Tibial artery (tissue), 4 donors: ENCODE measurements at regions not wholly inside any gene's neighbourhood (a gene's known extent, or its start where the extent isn't known, plus 50 kb on each side); places are given as distances from the start of the nearest gene placed in this dataset.

Experiments
- DNase-seq, 2 donors: peaks; one replicate each; pipeline ENCODE4 v3.0.0-alpha.2; 2019
- H3K27ac ChIP-seq, 2 donors: fragments of 200-600 bp; sonication (generic) in 1 of 2; 1 replicate in 1 of 2; 2 replicates in 1 of 2; pipeline ENCODE4 v1.5.1; 2018 to 2019; ENCODE audit warnings: mild to moderate bottlenecking in 1 of 2
- H3K27me3 ChIP-seq, 2 donors: fragments of 200-600 bp; sonication (generic) in 1 of 2; one replicate each; pipeline versions ENCODE4 v1.5.1 to v1.6.0; 2016 to 2019
- H3K36me3 ChIP-seq, 3 donors: fragments of 200-600 bp; sonication (generic) in 2 of 3; one replicate each; pipeline ENCODE4 v1.5.1; 2016 to 2019; ENCODE audit warnings: mild to moderate bottlenecking in 2 of 3
- H3K4me1 ChIP-seq, 4 donors: fragments of 200-600 bp; sonication (generic) in 2 of 4; 1 replicate in 3 of 4; 2 replicates in 1 of 4; pipeline ENCODE4 v1.5.1; 2016 to 2019
- H3K4me3 ChIP-seq, 2 donors: fragments of 200-600 bp; sonication (generic) in 1 of 2; 1 replicate in 1 of 2; 2 replicates in 1 of 2; pipeline ENCODE4 v1.5.1; 2018 to 2019; ENCODE audit warnings: mild to moderate bottlenecking in 2 of 2
- H3K9me3 ChIP-seq, 3 donors: fragments of 200-600 bp; sonication (generic) in 1 of 3; one replicate each; pipeline ENCODE4 v1.5.1; 2016 to 2019
- intact Hi-C: fragments of 100-400 bp; cut with DNase I; formaldehyde crosslinking; loops from one replicate; pipeline ENCODE4 v1.15.0; 2023; ENCODE audit warnings: low total_unique reads
- TF ChIP-seq, protein P1 (sequence below), 2 experiments: fragments of 200-600 bp in 1 of 2; fragments of 450-650 bp in 1 of 2; IDR thresholded peaks; one replicate each; pipeline ENCODE4 v1.5.1; 2017 to 2019; ENCODE audit warnings: antibody characterized with exemption in 2 of 2, mild to moderate bottlenecking in 1 of 2, moderate library complexity in 1 of 2

DNA sequence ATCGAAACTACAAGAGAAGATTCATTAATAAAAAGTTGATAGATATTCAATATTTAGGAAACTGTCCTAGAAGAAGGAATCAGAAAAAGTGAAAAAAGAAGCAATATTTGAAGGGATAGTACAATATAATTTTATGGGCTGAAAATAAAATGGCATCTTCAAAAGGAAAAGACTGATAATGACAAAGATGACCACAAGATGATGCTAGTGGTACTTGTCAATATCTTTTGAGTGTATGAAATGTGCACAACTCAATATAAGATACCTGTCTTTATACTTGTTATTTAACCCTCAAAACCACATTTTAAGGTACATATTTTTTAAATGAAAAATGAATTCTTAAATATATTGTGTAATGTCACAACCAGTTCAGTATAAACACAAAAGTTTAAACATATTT lies 1059.6 kb upstream of the RAG2 start:
- Histone ChIP-seq H3K9me3 (no peaks in the 10 kb centered on the region), H3K4me1 (no peaks in the 10 kb centered on the region), H3K27ac (no peak overlapping the region), H3K36me3 (no peaks in the 10 kb centered on the region), H3K27me3 (no peaks in the 10 kb centered on the region), H3K4me3 (no peak overlapping the region)
- DNase-seq = no peak
- TF ChIP-seq, protein P1, sequence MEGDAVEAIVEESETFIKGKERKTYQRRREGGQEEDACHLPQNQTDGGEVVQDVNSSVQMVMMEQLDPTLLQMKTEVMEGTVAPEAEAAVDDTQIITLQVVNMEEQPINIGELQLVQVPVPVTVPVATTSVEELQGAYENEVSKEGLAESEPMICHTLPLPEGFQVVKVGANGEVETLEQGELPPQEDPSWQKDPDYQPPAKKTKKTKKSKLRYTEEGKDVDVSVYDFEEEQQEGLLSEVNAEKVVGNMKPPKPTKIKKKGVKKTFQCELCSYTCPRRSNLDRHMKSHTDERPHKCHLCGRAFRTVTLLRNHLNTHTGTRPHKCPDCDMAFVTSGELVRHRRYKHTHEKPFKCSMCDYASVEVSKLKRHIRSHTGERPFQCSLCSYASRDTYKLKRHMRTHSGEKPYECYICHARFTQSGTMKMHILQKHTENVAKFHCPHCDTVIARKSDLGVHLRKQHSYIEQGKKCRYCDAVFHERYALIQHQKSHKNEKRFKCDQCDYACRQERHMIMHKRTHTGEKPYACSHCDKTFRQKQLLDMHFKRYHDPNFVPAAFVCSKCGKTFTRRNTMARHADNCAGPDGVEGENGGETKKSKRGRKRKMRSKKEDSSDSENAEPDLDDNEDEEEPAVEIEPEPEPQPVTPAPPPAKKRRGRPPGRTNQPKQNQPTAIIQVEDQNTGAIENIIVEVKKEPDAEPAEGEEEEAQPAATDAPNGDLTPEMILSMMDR (IDR thresholded peaks at IDR 0.05) = peak in 1 of 2 experiments; percentile 15
- intact Hi-C loops = no loop called here

DNA sequence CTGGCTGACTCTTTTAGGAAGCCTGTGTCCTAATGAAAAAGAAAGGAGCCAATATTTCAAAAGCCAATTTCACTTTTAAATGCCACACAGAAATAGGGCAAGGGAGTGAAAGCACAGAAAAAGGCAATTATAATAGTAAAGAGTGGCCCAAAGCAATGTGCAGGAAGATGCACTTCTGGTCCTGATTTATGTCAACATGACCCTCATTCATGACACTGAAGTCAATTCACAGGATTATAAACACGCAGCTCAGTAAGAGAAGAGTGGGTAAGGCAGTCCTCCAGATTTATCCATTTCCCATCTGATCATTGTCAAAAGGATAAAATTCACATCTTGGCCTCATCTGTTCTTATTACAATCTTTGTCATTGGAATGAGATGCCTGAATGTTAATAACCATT lies 1049.7 kb upstream of the RAG2 start:
- Histone ChIP-seq H3K36me3 (no peaks in the 10 kb centered on the region), H3K4me1 (no peaks in the 10 kb centered on the region), H3K27me3 (no peaks in the 10 kb centered on the region), H3K4me3 (no peak overlapping the region), H3K27ac (no peak overlapping the region), H3K9me3 (no peaks in the 10 kb centered on the region)
- intact Hi-C loops = no loop called here
- TF ChIP-seq, protein P1 (IDR thresholded peaks at IDR 0.05) = no peak
- DNase-seq = no peak

DNA sequence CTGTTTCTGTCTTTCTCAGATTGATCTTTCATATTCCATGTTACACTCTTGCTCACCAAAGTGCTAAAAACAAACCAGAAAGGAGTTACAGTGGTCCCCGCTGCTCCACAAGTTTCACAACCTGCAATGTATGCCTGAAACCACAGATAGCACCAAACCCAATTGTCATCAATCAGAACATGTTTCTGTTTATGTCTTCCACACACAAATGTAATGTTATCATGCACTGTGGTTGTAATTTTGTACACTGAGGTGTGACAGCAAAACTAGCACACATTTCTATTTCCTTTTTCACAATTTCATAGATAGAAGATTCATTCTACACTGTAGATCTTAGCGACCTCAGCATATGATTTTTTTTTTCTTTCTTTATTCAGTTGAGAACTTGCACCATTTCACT lies 1045.9 kb upstream of the RAG2 start:
- Histone ChIP-seq H3K27me3 (no peaks in the 10 kb centered on the region), H3K9me3 (no peaks in the 10 kb centered on the region), H3K4me3 (no peak overlapping the region), H3K36me3 (no peaks in the 10 kb centered on the region), H3K27ac (no peak overlapping the region), H3K4me1 (no peaks in the 10 kb centered on the region)
- no peak for DNase-seq
- TF ChIP-seq, protein P1 (IDR thresholded peaks at IDR 0.05) = no peak
- intact Hi-C loops = no loop called here

DNA sequence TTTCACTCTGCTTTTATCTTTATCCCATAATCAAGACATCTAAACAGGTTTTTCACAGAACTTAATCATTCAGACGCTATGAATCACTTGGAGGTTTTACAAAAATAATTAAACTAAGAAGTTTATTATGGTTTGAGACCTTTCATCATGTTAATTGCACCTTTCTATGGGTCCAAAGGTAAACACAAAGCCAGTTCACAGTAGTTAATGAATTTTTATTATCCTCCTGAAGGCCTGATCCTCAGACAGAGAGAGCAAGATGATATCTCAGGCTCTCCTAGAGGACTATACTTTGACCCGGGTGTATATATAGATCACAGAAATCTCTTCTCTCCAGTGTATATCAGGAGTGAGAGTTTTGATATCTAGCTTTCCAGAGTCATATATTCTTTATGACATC lies 1044.3 kb upstream of the RAG2 start:
- intact Hi-C loops = no loop called here
- TF ChIP-seq, protein P1 (IDR thresholded peaks at IDR 0.05) = no peak
- no peak overlapping the region for H3K27ac ChIP-seq

DNA sequence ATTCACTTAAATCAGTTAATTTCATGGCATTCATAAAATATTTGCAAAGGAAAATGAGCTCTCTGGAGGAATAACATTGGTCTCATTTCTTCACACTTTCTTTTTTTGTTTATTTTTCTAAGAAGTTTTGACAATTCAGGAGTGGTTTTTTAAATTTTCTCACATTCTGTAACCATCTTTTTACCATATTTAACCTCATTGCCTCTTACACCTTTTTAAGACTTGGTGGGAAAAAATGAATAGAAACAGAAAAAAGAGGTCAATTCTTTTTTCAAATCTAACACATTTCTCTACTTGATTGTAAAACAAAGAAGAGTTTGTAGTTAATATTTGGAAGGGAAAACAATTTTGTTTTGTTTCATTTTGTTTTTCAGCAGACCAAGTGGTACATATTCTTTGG lies 1034.7 kb upstream of the RAG2 start:
- no peak overlapping the region for H3K27ac ChIP-seq
- TF ChIP-seq, protein P1 (IDR thresholded peaks at IDR 0.05) = no peak
- no peaks in the 10 kb centered on the region for H3K27me3 ChIP-seq
- no peaks in the 10 kb centered on the region for H3K36me3 ChIP-seq
- DNase-seq = no peak
- H3K4me3 ChIP-seq = no peak overlapping the region
- no peaks in the 10 kb centered on the region for H3K4me1 ChIP-seq
- no peaks in the 10 kb centered on the region for H3K9me3 ChIP-seq
- intact Hi-C loops = no loop called here

More for the DNA sequence above, 1044.3 kb upstream of the RAG2 start:
- DNase-seq = no peak
- no peaks in the 10 kb centered on the region for H3K36me3 ChIP-seq
- no peaks in the 10 kb centered on the region for H3K4me1 ChIP-seq
- H3K4me3 ChIP-seq = no peak overlapping the region
- H3K9me3 ChIP-seq = no peaks in the 10 kb centered on the region
- H3K27me3 ChIP-seq = no peaks in the 10 kb centered on the region

DNA sequence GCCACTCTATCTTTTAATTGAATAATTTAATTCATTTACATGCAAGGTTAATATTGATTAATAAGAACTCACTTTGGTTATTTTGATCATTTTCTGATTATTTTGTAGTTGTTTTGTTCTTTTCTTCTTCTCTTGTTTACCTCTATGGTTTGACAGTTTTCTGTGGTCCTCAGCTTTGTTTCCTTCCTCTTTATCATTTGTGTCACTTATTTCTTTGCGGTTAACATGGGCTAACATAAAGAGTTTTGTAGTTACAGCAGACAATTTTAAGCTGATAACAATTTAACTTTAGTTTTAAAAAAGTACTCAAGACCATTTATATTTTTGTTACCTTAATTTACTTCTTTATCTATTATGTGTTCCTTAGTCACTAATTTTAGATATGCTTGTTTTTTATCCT lies 1032.8 kb upstream of the RAG2 start:
- H3K27me3 ChIP-seq = no peaks in the 10 kb centered on the region
- no peak overlapping the region for H3K27ac ChIP-seq
- H3K36me3 ChIP-seq = no peaks in the 10 kb centered on the region
- H3K4me1 ChIP-seq = no peaks in the 10 kb centered on the region
- TF ChIP-seq, protein P1 (IDR thresholded peaks at IDR 0.05) = no peak
- intact Hi-C loops = no loop called here
- H3K9me3 ChIP-seq = no peaks in the 10 kb centered on the region
- no peak overlapping the region for H3K4me3 ChIP-seq
- DNase-seq = no peak
